ENCODE measurements at regions not wholly inside any gene's neighbourhood (a gene's known extent, or its start where the extent isn't known, plus 50 kb on each side); places are given as distances from the start of the nearest gene placed in this dataset.

DNA sequence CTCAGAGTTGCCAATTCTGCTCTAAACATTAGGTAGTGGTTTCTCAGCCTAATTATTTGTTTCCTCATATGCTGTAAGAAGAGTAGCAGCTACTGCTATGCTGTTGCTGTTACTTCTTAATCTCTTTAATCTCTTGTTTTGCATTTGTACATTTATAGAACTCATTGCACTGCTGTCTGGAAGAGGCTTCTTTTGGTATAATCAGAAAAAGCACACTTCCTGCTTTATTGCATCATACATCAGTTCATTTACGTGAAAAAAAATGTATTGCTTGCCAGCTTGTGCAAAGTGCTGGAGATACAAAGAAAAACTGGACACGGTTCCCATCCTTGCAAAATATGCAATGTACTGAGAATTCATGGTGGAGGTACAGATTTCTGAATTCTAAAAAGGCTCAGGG, 332.0 kb downstream of the GRXCR1 start:
- TF ChIP-seq, protein P1, sequence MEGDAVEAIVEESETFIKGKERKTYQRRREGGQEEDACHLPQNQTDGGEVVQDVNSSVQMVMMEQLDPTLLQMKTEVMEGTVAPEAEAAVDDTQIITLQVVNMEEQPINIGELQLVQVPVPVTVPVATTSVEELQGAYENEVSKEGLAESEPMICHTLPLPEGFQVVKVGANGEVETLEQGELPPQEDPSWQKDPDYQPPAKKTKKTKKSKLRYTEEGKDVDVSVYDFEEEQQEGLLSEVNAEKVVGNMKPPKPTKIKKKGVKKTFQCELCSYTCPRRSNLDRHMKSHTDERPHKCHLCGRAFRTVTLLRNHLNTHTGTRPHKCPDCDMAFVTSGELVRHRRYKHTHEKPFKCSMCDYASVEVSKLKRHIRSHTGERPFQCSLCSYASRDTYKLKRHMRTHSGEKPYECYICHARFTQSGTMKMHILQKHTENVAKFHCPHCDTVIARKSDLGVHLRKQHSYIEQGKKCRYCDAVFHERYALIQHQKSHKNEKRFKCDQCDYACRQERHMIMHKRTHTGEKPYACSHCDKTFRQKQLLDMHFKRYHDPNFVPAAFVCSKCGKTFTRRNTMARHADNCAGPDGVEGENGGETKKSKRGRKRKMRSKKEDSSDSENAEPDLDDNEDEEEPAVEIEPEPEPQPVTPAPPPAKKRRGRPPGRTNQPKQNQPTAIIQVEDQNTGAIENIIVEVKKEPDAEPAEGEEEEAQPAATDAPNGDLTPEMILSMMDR (IDR thresholded peaks at IDR 0.05) = no peak
- TF ChIP-seq POLR2AphosphoS5 (IDR thresholded peaks at IDR 0.05) = no peak

All from sigmoid colon (tissue), 4 donors.